SK-N-SH treated with all-trans-retinoic acid at 6 μM for 48 hours (cell line): ENCODE measurements at regions not wholly inside any gene's neighbourhood (a gene's known extent, or its start where the extent isn't known, plus 50 kb on each side); places are given as distances from the start of the nearest gene placed in this dataset.

Experiments
- ATAC-seq: fragments of 200-7000 bp; cut with Tn5 transposase; 3 replicates; pipeline ENCODE4 v1.9.1; 2020; ENCODE audit warnings: mild to moderate bottlenecking, moderate library complexity
- BACH2 ChIP-seq: fragments of 250-450 bp; sonication (Bioruptor Pico); IDR thresholded peaks from 2 replicates; pipeline ENCODE4 v1.9.0; 2021; ENCODE audit warnings: mild to moderate bottlenecking, borderline replicate concordance
- CSDC2 ChIP-seq: fragments of 250-450 bp; sonication (Bioruptor Pico); IDR thresholded peaks from 2 replicates; pipeline ENCODE4 v1.5.0; 2020; ENCODE audit warnings: mild to moderate bottlenecking, moderate library complexity
- ESRRG ChIP-seq: fragments of 250-450 bp; sonication (Bioruptor Pico); IDR thresholded peaks from 2 replicates; pipeline ENCODE4 v1.6.1; 2021; ENCODE audit warnings: mild to moderate bottlenecking
- GLIS3 ChIP-seq: fragments of 250-450 bp; sonication (Bioruptor Pico); IDR thresholded peaks from 2 replicates; pipeline ENCODE4 v1.5.0; 2020; ENCODE audit warnings: mild to moderate bottlenecking, moderate library complexity
- ISL1 ChIP-seq: fragments of 250-450 bp; sonication (Bioruptor Pico); IDR thresholded peaks from 2 replicates; pipeline ENCODE4 v2.1.2; 2022; ENCODE audit warnings: mild to moderate bottlenecking, moderate library complexity
- PATZ1 ChIP-seq: fragments of 250-450 bp; sonication (Bioruptor Pico); IDR thresholded peaks from 2 replicates; pipeline ENCODE4 v1.8.0; 2020; ENCODE audit warnings: mild to moderate bottlenecking, moderate library complexity, borderline replicate concordance
- POU6F1 ChIP-seq: fragments of 250-450 bp; sonication (Bioruptor Pico); IDR thresholded peaks from 2 replicates; pipeline ENCODE4 v1.8.0; 2021; ENCODE audit warnings: low read depth, mild to moderate bottlenecking, moderate library complexity, borderline replicate concordance
- PPARA ChIP-seq: fragments of 250-450 bp; sonication (Bioruptor Pico); IDR thresholded peaks from 2 replicates; pipeline ENCODE4 v1.5.0; 2020; ENCODE audit warnings: mild to moderate bottlenecking, borderline replicate concordance
- TCF4 ChIP-seq: fragments of 250-450 bp; sonication (Bioruptor Pico); IDR thresholded peaks from 2 replicates; pipeline ENCODE4 v1.8.0; 2021; ENCODE audit warnings: mild to moderate bottlenecking, moderate library complexity, borderline replicate concordance
- ZFP3 ChIP-seq: fragments of 250-450 bp; sonication (Bioruptor Pico); IDR thresholded peaks from 2 replicates; pipeline ENCODE4 v1.5.0; 2020; ENCODE audit warnings: mild to moderate bottlenecking, moderate library complexity
- ZFP30 ChIP-seq: fragments of 450-650 bp; formaldehyde crosslinking; IDR thresholded peaks from 2 replicates; pipeline ENCODE4 v1.5.0; 2022; ENCODE audit warnings: mild to moderate bottlenecking, moderate library complexity
- ZNF565 ChIP-seq: fragments of 450-650 bp; formaldehyde crosslinking; conservative IDR thresholded peaks from 2 replicates; pipeline ENCODE4 v1.5.0; 2020; ENCODE audit warnings: low read depth, mild to moderate bottlenecking, moderate library complexity
- ZNF70 ChIP-seq: fragments of 450-650 bp; formaldehyde crosslinking; IDR thresholded peaks from 2 replicates; pipeline ENCODE4 v1.5.0; 2020; ENCODE audit warnings: mild to moderate bottlenecking, moderate library complexity
- ZNF8 ChIP-seq: fragments of 450-650 bp; formaldehyde crosslinking; IDR thresholded peaks from 2 replicates; pipeline ENCODE4 v1.5.0; 2020; ENCODE audit warnings: mild to moderate bottlenecking, moderate library complexity
- TF ChIP-seq, protein P1 (sequence below): fragments of 250-450 bp; sonication (Bioruptor Pico); IDR thresholded peaks from 2 replicates; pipeline ENCODE4 v1.5.0; 2020; ENCODE audit warnings: mild to moderate bottlenecking, moderate library complexity

DNA sequence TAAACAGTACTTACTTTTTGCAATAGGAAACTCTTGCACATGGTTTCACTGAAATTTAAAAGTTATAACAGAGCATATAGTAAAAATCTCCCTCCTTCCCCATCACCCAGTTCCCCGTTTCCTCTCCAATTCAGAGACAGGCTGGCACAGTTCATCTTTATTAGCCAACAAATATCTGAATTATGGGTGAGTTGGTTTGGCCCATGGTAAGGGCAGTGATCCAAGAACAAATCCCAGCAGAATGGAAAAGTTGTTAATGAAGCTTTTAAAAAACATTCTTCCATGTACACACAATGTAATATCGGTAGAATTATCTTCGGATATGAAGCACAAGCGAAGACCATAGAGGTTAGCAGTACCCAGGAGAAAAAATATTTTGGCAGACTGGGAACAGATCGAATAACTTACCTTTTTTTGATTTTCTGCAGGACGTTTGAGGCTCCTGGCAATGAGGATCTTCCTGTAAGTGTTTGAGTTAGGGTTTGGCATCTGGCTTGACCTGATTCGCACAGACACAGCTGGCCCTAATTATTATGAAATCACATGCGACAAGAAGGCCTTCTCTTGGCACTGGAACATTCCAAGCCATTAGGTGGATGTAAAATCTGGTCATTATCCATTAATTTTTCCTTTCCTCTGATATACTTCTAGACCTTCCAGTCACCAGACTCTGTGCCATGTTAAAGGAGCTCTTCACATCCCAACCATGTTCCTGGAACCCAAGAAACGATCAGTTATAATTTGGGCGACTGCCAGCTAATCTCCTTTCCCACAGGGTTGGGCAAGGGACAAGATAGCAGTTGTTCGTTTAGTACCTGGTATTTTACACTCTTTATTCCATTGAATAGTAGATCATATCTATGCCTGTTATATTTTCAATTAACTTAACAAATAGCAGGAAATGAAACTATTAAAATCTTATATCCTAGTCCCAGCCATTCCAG, 139.4 kb upstream of the TSC22D1 start:
- peak; percentile 36 for ATAC-seq
- TF ChIP-seq, protein P1, sequence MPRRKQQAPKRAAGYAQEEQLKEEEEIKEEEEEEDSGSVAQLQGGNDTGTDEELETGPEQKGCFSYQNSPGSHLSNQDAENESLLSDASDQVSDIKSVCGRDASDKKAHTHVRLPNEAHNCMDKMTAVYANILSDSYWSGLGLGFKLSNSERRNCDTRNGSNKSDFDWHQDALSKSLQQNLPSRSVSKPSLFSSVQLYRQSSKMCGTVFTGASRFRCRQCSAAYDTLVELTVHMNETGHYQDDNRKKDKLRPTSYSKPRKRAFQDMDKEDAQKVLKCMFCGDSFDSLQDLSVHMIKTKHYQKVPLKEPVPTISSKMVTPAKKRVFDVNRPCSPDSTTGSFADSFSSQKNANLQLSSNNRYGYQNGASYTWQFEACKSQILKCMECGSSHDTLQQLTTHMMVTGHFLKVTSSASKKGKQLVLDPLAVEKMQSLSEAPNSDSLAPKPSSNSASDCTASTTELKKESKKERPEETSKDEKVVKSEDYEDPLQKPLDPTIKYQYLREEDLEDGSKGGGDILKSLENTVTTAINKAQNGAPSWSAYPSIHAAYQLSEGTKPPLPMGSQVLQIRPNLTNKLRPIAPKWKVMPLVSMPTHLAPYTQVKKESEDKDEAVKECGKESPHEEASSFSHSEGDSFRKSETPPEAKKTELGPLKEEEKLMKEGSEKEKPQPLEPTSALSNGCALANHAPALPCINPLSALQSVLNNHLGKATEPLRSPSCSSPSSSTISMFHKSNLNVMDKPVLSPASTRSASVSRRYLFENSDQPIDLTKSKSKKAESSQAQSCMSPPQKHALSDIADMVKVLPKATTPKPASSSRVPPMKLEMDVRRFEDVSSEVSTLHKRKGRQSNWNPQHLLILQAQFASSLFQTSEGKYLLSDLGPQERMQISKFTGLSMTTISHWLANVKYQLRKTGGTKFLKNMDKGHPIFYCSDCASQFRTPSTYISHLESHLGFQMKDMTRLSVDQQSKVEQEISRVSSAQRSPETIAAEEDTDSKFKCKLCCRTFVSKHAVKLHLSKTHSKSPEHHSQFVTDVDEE (CRISPR knock-in tag): peak; percentile 62; the same call in 1 of the 2 replicates
- TF ChIP-seq ZFP3: no peak
- peak; percentile 71; the same call in 1 of the 2 replicates for TF ChIP-seq ISL1 (CRISPR knock-in tag)

DNA sequence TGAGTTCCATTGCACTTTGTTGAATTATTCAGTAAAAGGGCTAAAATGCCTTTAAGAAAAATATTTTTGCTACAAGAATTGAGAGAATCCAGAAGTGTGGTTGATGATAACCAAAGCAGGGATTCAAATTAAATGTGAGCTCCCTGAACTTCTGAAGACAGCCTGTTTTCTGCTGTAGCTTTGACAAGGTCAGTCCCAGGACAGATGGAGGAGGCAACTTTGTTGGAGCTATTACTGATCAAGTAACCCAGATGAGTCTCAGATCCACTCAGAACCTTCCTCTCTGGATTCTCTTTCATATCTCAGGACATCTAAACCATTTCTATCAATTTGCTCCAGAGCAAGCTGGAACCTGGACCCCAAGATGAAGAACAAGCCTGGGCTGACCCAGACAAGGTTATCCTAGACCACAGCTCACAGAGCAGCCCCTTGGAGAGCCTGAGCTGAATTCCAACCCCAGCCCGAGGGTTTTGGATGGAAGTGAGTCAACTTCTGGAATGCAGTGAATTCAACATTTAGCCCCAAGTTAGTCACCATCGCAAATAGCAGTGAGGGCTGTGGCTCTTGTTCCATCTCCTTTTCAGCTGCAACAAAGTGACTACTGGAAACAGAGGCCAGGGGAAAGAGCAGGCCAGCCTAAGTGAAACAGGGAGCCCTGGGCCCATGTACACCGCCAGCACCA, 137.8 kb upstream of the TSC22D1 start:
- TF ChIP-seq ESRRG (CRISPR knock-in tag): no peak
- TF ChIP-seq PATZ1 (CRISPR knock-in tag): no peak; the same call in 1 of the 2 replicates
- TF ChIP-seq ZNF565 (CRISPR knock-in tag): no peak
- no peak for TF ChIP-seq POU6F1
- TF ChIP-seq ZNF70: no peak
- TF ChIP-seq PPARA (CRISPR knock-in tag): no peak
- TF ChIP-seq ZFP30 (CRISPR knock-in tag): no peak
- no peak for TF ChIP-seq TCF4
- TF ChIP-seq, protein P1 (CRISPR knock-in tag): no peak
- ATAC-seq: peak; percentile 79

DNA sequence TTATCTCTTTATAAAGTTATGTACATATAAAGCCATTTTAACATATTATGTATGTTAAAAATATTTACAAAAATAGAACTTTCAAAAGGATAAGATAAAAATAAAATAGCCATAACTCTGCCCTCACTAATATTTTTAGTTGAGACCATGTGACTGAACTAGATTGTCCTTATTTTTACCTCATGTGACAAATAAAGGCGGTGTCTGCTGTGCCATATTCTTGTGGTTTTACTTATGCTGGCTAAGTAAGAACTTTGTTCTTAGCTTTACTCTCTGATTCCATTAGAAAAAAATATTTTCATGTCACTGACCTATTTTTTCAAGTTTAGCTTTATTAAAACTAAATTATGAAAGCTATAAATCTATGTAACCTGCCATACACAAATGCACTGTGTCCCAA, 135.6 kb upstream of the TSC22D1 start:
- ATAC-seq: no peak
- TF ChIP-seq CSDC2: no peak
- TF ChIP-seq ISL1 (CRISPR knock-in tag): peak; percentile 51; the same call in 1 of the 2 replicates
- TF ChIP-seq PPARA (CRISPR knock-in tag): no peak
- no peak for TF ChIP-seq ESRRG (CRISPR knock-in tag)
- TF ChIP-seq POU6F1: no peak
- no peak for TF ChIP-seq BACH2 (CRISPR knock-in tag)
- no peak for TF ChIP-seq GLIS3
- TF ChIP-seq ZNF8: no peak
